NK-92 treated with Interleukin-12 subunit alpha and Interleukin-12 subunit beta, amount 100 ng/mL, for 24 hours (cell line): ENCODE measurements at regions not wholly inside any gene's neighbourhood (a gene's known extent, or its start where the extent isn't known, plus 50 kb on each side); places are given as distances from the start of the nearest gene placed in this dataset.
"Not testable (repeated sequence)": the region's sequence is repeated elsewhere in the genome, so short reads cannot be mapped to it uniquely, and the experiment has no call there.

Source experiments
- DNase-seq: peaks from one replicate; lab custom pipeline; 2025; lab: John Stamatoyannopoulos, UW

- no peak for DNase-seq
These were observed 152.2 kb downstream of the LIPI start for GRCh38 chr21:14058566-14058965.

- DNase-seq = not testable (repeated sequence)
These were observed 152.8 kb downstream of the LIPI start for GRCh38 chr21:14057841-14058481.

GRCh38 chr21:14057313-14057712, 153.4 kb downstream of the LIPI start:
- no peak for DNase-seq

GRCh38 chr21:14056771-14057191, 154.0 kb downstream of the LIPI start:
- DNase-seq = no peak

GRCh38 chr21:14055746-14056515, 154.8 kb downstream of the LIPI start:
- not testable (repeated sequence) for DNase-seq

GRCh38 chr21:14054682-14055081, 156.1 kb downstream of the LIPI start:
- DNase-seq = no peak

GRCh38 chr21:14050121-14050520, 160.6 kb downstream of the LIPI start:
- no peak for DNase-seq

- no peak for DNase-seq
These were observed 164.4 kb downstream of the LIPI start for GRCh38 chr21:14046401-14046800.

GRCh38 chr21:14040386-14040785, 170.4 kb downstream of the LIPI start:
- DNase-seq = no peak

GRCh38 chr21:14028619-14029018, 182.1 kb downstream of the LIPI start:
- not testable (repeated sequence) for DNase-seq

GRCh38 chr21:14027235-14027869, 183.4 kb downstream of the LIPI start:
- DNase-seq = peak; percentile 80

GRCh38 chr21:14020108-14020507, 190.6 kb downstream of the LIPI start:
- DNase-seq = not testable (repeated sequence)

- not testable (repeated sequence) for DNase-seq
These were observed 194.9 kb downstream of the LIPI start for GRCh38 chr21:14015841-14016240.

GRCh38 chr21:14013623-14014498, 196.9 kb downstream of the LIPI start:
- DNase-seq = not testable (repeated sequence)

- DNase-seq = no peak
These were observed 197.6 kb downstream of the LIPI start for GRCh38 chr21:14013056-14013603.

GRCh38 chr21:14012409-14012808, 198.3 kb downstream of the LIPI start:
- no peak for DNase-seq

- not testable (repeated sequence) for DNase-seq
These were observed 199.0 kb downstream of the LIPI start for GRCh38 chr21:14011751-14012150.

GRCh38 chr21:14011149-14011548, 199.6 kb downstream of the LIPI start:
- not testable (repeated sequence) for DNase-seq

GRCh38 chr21:14010729-14011128, 200.0 kb downstream of the LIPI start:
- no peak for DNase-seq

GRCh38 chr21:14009990-14010389, 200.8 kb downstream of the LIPI start:
- DNase-seq = not testable (repeated sequence)

- not testable (repeated sequence) for DNase-seq
These were observed 201.3 kb downstream of the LIPI start for GRCh38 chr21:14009238-14009981.
